Gastrocnemius medialis (tissue), 4 donors: ENCODE measurements at regions not wholly inside any gene's neighbourhood (a gene's known extent, or its start where the extent isn't known, plus 50 kb on each side); places are given as distances from the start of the nearest gene placed in this dataset.

ENCODE experiments used
- ATAC-seq, 2 donors: fragments of 150-250 bp; one replicate each; pipeline ENCODE4 v1.9.1; 2016
- DNase-seq, 2 donors: peaks; one replicate each; pipeline ENCODE4 v3.0.0-alpha.2; 2019
- H3K27ac ChIP-seq, 4 donors: fragments of 200-600 bp; sonication (generic); 1 replicate in 1 of 4; 2 replicates in 3 of 4; pipeline ENCODE4 v1.5.1; 2016 to 2018; ENCODE audit warnings: mild to moderate bottlenecking in 2 of 4, moderate library complexity in 1 of 4
- H3K27me3 ChIP-seq, 3 donors: fragments of 200-600 bp; sonication (generic) in 2 of 3; 1 replicate in 1 of 3; 2 replicates in 2 of 3; pipeline versions ENCODE4 v1.5.1 to v1.6.0; 2016 to 2019; ENCODE audit warnings: mild to moderate bottlenecking in 1 of 3, moderate library complexity in 1 of 3
- H3K36me3 ChIP-seq, 2 donors: fragments of 200-600 bp; sonication (generic) in 1 of 2; one replicate each; pipeline ENCODE4 v1.5.1; 2017 to 2018
- H3K4me1 ChIP-seq, 2 donors: fragments of 200-600 bp; sonication (generic) in 1 of 2; one replicate each; pipeline ENCODE4 v1.5.1; 2016 to 2017; ENCODE audit warnings: mild to moderate bottlenecking in 2 of 2
- H3K4me3 ChIP-seq, 4 donors: fragments of 200-600 bp; sonication (generic) in 3 of 4; 1 replicate in 1 of 4; 2 replicates in 3 of 4; pipeline ENCODE4 v1.5.1; 2016 to 2019; ENCODE audit warnings: mild to moderate bottlenecking in 2 of 4
- H3K9me3 ChIP-seq, 3 donors: fragments of 200-600 bp; sonication (generic) in 2 of 3; 1 replicate in 1 of 3; 2 replicates in 2 of 3; pipeline ENCODE4 v1.5.1; 2016 to 2019
- POLR2A ChIP-seq, 2 donors: fragments of 450-650 bp; IDR thresholded peaks; one replicate each; pipeline ENCODE4 v1.6.1; 2017; ENCODE audit warnings: antibody characterized with exemption in 2 of 2, mild to moderate bottlenecking in 2 of 2, moderate library complexity in 2 of 2
- in situ Hi-C, 4 donors: fragments of 200-750 bp; cut with MboI; loops; one replicate each; pipeline versions ENCODE4 v1.15.0 to v1.8.0; 2017; ENCODE audit warnings: low sequenced_read_pairs in 4 of 4
- intact Hi-C: fragments of 100-400 bp; cut with DNase I; formaldehyde crosslinking; loops from one replicate; pipeline ENCODE4 v1.15.1; 2023; ENCODE audit warnings: low total_unique reads
- TF ChIP-seq, protein P1 (sequence below), 5 experiments: fragments of 450-650 bp in 3 of 5; fragments of 200-600 bp in 2 of 5; sonication (generic) in 2 of 5; IDR thresholded peaks in 4 of 5; conservative IDR thresholded peaks in 1 of 5; 1 replicate in 4 of 5; 2 replicates in 1 of 5; pipeline ENCODE4 v1.5.1; 2016 to 2019; ENCODE audit warnings: antibody characterized with exemption in 5 of 5, mild to moderate bottlenecking in 3 of 5, moderate library complexity in 3 of 5

DNA sequence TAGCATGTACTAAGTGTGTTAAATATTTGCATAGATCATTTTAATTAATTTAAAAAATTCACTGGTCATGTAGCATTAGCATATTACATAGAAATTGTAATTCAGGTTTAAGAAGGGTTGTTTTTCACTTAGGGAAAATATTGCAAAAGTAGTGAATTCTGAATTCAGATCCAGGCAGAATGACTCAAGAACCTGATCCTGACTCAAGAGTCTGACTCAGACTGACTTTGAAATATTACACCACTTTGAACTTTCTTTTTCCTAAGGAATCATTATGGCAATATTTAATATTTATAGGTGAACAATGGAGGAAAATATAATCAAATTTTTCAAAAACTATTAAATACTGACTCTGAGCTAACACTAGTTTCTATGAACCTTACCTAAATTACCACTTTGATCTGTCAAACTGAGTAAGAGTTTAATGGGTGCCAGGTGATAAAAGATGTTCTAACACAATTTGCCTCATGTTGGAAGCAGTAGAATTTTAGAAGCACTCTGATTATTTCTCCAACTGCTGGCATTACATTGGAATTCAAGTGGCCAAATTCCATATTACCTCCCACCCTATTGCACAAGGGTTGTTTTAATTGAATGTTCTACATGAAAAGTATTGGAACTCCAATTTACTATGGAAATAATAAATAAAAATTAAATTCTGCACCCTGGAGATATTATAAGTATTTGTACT, 261.6 kb downstream of the SLITRK1 start:
- TF ChIP-seq POLR2A (IDR thresholded peaks at IDR 0.05): no peak
- TF ChIP-seq, protein P1, sequence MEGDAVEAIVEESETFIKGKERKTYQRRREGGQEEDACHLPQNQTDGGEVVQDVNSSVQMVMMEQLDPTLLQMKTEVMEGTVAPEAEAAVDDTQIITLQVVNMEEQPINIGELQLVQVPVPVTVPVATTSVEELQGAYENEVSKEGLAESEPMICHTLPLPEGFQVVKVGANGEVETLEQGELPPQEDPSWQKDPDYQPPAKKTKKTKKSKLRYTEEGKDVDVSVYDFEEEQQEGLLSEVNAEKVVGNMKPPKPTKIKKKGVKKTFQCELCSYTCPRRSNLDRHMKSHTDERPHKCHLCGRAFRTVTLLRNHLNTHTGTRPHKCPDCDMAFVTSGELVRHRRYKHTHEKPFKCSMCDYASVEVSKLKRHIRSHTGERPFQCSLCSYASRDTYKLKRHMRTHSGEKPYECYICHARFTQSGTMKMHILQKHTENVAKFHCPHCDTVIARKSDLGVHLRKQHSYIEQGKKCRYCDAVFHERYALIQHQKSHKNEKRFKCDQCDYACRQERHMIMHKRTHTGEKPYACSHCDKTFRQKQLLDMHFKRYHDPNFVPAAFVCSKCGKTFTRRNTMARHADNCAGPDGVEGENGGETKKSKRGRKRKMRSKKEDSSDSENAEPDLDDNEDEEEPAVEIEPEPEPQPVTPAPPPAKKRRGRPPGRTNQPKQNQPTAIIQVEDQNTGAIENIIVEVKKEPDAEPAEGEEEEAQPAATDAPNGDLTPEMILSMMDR (IDR thresholded peaks at IDR 0.05 in 4 of 5, conservative IDR thresholded peaks at IDR 0.05 in 1 of 5): no peak
- ATAC-seq (no peak), DNase-seq (no peak)
- no peaks in the 10 kb centered on the region for H3K4me1 ChIP-seq
- H3K9me3 ChIP-seq: no peaks in the 10 kb centered on the region
- no peaks in the 10 kb centered on the region for H3K27me3 ChIP-seq
- H3K36me3 ChIP-seq: no peaks in the 10 kb centered on the region
- no peak overlapping the region for H3K27ac ChIP-seq
- in situ Hi-C loops (no loop called here), intact Hi-C loops (no loop called here)
- no peak overlapping the region for H3K4me3 ChIP-seq

DNA sequence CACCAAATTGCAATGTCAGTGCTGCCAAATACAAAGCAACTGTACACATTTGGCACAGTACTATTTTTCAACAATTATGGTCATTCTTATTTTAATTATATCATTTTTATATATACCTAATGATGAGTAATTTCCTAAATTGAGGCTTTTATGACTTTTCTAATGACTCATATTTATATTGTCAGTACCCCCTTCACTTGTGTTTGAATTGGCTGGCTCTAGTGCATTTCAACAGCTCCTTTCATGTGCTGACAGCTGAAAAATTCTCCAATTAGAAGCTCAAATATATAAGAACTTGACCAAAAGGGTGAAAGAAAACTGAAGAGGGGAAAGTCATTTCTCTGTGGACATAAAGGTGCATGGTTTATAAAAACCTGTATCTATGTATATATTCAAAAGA, 263.3 kb downstream of the SLITRK1 start:
- no peak overlapping the region for H3K4me3 ChIP-seq
- DNase-seq (no peak), ATAC-seq (no peak)
- H3K4me1 ChIP-seq: no peaks in the 10 kb centered on the region
- H3K36me3 ChIP-seq: no peaks in the 10 kb centered on the region
- intact Hi-C loops: no loop called here
- H3K27ac ChIP-seq: no peak overlapping the region
- no peaks in the 10 kb centered on the region for H3K9me3 ChIP-seq
- no peaks in the 10 kb centered on the region for H3K27me3 ChIP-seq
- TF ChIP-seq, protein P1 (IDR thresholded peaks at IDR 0.05 in 4 of 5, conservative IDR thresholded peaks at IDR 0.05 in 1 of 5): no peak
- TF ChIP-seq POLR2A (IDR thresholded peaks at IDR 0.05): no peak
- in situ Hi-C loops: no loop called here

- H3K36me3 ChIP-seq: no peaks in the 10 kb centered on the region
- TF ChIP-seq POLR2A (IDR thresholded peaks at IDR 0.05): no peak
- TF ChIP-seq, protein P1 (IDR thresholded peaks at IDR 0.05 in 4 of 5, conservative IDR thresholded peaks at IDR 0.05 in 1 of 5): no peak
- intact Hi-C loops: no loop called here
- no peaks in the 10 kb centered on the region for H3K4me1 ChIP-seq
- in situ Hi-C loops: no loop called here
- H3K27ac ChIP-seq: no peak overlapping the region
- DNase-seq (no peak), ATAC-seq (no peak)
- H3K27me3 ChIP-seq: no peaks in the 10 kb centered on the region
- H3K4me3 ChIP-seq: no peak overlapping the region
- H3K9me3 ChIP-seq: no peaks in the 10 kb centered on the region
Observed at GRCh38 chr13:83613524-83613923, 268.8 kb downstream of the SLITRK1 start.

DNA sequence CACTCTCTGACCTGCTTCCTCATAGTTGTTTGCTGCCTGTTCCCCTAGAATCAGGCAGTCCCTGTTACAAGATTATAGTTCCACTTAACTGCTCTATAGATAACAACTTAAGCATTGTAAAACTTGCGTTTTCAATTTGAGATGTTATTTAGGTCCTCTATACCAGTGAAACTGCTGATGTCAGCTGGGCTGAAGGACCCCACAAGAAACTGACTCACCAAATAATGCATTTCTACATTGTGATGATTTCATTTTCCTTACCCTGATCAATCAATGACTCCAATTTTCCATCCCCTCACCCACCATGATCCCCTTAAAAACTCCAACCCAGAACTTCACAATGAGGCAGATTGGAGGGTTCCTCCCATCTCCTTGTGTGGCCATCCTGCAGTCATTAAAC, 280.7 kb downstream of the SLITRK1 start:
- Histone ChIP-seq H3K4me3 (no peak overlapping the region), H3K9me3 (no peaks in the 10 kb centered on the region), H3K27ac (no peak overlapping the region), H3K4me1 (no peaks in the 10 kb centered on the region), H3K36me3 (no peaks in the 10 kb centered on the region), H3K27me3 (no peaks in the 10 kb centered on the region)
- no peak for DNase-seq
- in situ Hi-C loops (no loop called here), intact Hi-C loops (no loop called here)
- no peak for ATAC-seq
- TF ChIP-seq, protein P1 (IDR thresholded peaks at IDR 0.05 in 4 of 5, conservative IDR thresholded peaks at IDR 0.05 in 1 of 5): no peak
- no peak for TF ChIP-seq POLR2A (IDR thresholded peaks at IDR 0.05)

GRCh38 chr13:83592095-83592494, 290.2 kb downstream of the SLITRK1 start:
- Histone ChIP-seq H3K27me3 (no peaks in the 10 kb centered on the region), H3K4me3 (no peak overlapping the region), H3K27ac (no peak overlapping the region), H3K4me1 (no peaks in the 10 kb centered on the region), H3K9me3 (no peaks in the 10 kb centered on the region), H3K36me3 (no peaks in the 10 kb centered on the region)
- no peak for DNase-seq
- no peak for TF ChIP-seq POLR2A (IDR thresholded peaks at IDR 0.05)
- TF ChIP-seq, protein P1 (IDR thresholded peaks at IDR 0.05 in 4 of 5, conservative IDR thresholded peaks at IDR 0.05 in 1 of 5): no peak
- intact Hi-C loops: no loop called here
- no peak for ATAC-seq
- in situ Hi-C loops: no loop called here
